NT2/D1 (cell line): ENCODE measurements at regions not wholly inside any gene's neighbourhood (a gene's known extent, or its start where the extent isn't known, plus 50 kb on each side); places are given as distances from the start of the nearest gene placed in this dataset.

Source experiments
- SUZ12 ChIP-seq: IDR thresholded peaks from 2 replicates; pipeline ENCODE4 v1.6.1; 2011; ENCODE audit not compliant: insufficient read length, insufficient read depth; ENCODE audit errors: extremely low read depth
- YY1 ChIP-seq: IDR thresholded peaks from 2 replicates; pipeline ENCODE4 v1.6.1; 2011; ENCODE audit not compliant: insufficient read length, insufficient read depth
- ZNF274 ChIP-seq: IDR thresholded peaks from 2 replicates; pipeline ENCODE4 v1.6.1; 2011; ENCODE audit warnings: mild to moderate bottlenecking, low read depth, low read length

DNA sequence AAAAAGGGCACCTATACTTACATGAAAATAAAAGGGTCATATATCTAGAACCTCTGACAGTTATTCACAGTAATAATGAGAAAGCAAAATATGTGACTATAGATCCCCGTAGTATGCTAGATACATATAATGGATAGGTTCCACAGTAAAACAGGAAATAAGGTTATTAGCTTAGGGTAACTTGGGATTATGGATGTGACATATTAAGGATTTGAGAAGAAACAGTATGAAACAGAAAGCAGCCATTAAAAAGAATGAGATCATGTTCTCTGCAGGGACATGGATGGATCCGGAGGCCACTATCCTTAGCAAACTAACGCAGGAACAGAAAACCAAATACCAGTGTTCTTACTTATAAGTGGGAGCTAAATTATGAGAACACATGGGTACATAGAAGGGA lies 1547.3 kb downstream of the BRINP3 start:
- TF ChIP-seq YY1 (no peak), SUZ12 (no peak), ZNF274 (no peak)
